ENCODE measurements at regions not wholly inside any gene's neighbourhood (a gene's known extent, or its start where the extent isn't known, plus 50 kb on each side); places are given as distances from the start of the nearest gene placed in this dataset.

GRCh38 chr6:4615891-4616290, 160.3 kb upstream of the CDYL start:
- DNase-seq (ENCODE audit: low spot score) = no peak

- DNase-seq (ENCODE audit: low spot score) = no peak
Observed at GRCh38 chr6:4615231-4615630, 161.0 kb upstream of the CDYL start.

- no peak for DNase-seq (ENCODE audit: low spot score)
Observed at GRCh38 chr6:4614637-4615036, 161.6 kb upstream of the CDYL start.

DNA sequence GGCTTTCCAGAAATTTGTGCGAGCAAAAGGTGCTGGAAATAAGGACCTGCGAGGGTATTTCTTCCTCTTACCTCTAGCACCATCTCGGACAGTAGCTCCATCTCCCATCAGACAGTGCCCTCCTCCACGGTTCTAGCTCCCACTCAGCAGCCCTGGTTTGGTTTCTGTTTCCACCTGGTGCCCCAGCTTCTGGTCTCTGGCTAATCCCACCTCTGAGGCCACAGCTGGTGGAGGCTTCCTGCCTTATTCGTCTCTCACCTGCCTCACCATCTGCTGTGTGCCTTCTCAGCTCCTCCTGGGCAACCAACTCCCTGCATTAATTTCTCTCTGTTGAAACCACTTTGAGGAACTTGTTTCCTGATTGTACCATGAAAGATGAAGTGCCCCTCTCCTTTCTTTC, 162.4 kb upstream of the CDYL start:
- no peak for DNase-seq (ENCODE audit: low spot score)

DNA sequence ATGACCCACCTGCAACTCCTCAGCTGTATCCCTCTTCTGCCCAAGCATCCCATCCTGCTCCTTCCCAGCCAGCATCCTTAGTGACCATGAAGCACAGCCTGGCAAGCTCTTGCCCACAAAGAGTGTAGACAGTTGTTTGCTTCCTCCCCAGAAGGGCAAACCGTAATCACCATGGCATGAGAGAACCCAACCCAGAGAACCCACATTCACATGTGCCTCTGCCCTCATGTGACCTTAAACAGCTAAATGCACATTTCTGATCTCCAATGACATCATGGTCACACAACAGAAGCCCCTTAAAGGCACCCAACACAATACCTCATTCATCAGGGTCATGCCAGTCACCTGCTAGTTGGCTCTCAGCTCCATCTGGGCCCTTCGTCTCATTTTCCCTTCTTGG, 162.8 kb upstream of the CDYL start:
- DNase-seq (ENCODE audit: low spot score) = no peak

GRCh38 chr6:4612636-4613171, 163.5 kb upstream of the CDYL start:
- no peak for DNase-seq (ENCODE audit: low spot score)

- DNase-seq (ENCODE audit: low spot score) = no peak
Observed at GRCh38 chr6:4611429-4612129, 164.6 kb upstream of the CDYL start.

GRCh38 chr6:4610256-4610655, 165.9 kb upstream of the CDYL start:
- no peak for DNase-seq (ENCODE audit: low spot score)

GRCh38 chr6:4608361-4609115, 167.7 kb upstream of the CDYL start:
- no peak for DNase-seq (ENCODE audit: low spot score)

- DNase-seq (ENCODE audit: low spot score) = no peak
Observed at GRCh38 chr6:4607793-4608192, 168.4 kb upstream of the CDYL start.

DNA sequence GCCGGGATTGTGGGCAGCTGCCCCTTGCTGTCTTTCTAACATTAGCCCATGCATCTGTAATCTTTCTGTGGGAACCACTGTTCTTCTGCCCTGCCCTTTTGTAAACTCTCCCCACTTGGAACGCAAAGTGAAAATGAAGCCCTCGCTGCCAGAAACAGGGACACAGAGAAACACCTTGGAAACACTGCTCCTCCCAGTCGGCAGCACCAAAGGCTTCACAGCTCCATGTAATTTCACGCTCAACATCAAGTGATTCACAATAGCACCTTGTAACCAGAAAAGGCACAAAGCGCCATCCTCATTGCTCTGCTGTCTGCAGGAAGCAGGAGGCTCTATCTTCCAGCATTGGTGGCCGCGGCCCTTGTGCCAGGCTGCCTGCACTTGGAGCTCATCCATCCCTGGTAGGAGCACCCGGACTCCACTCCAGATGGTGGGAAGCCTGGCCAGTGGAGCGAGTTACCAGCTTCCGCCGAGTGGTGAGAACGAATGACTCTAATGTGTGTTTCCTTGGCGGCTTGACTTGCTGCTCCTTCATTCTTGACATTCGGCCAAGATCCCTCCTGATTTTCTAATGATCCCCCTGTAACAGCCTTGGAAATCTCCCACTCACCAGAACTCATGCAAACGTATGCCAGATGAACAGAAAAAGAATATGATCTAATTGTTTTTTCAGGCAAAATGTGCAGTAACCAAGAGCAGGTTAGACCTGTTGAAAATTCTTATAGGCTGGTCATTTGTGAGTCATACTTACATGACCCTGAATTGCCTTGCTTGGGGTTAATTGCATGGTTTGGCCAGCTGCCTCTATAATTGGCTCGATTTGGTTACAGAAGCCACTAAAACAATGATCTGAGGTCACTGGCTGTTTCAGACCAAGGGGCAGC, 169.1 kb upstream of the CDYL start:
- DNase-seq (ENCODE audit: low spot score) = no peak

GRCh38 chr6:4606016-4606415, 170.2 kb upstream of the CDYL start:
- no peak for DNase-seq (ENCODE audit: low spot score)

- DNase-seq (ENCODE audit: low spot score) = no peak
Observed at GRCh38 chr6:4603856-4604369, 172.3 kb upstream of the CDYL start.

DNA sequence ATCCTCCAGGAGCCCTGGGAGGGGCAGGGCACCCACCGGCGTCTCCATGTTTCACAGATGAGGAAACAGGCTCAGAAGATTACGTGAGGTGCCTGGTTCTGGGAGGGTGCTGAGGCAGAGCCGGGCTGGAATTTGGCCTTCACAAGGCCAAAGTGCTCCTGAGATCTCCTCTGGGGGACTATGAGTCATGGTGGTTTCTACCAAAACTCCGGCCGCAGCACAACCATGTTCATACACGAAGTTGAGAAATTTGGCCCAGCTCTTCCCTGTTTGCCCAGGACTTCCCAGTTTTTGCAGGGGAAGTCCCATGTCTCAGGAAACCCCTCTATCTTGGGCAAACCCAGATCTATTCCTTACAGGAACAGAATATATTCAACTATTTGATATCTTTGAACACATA, 172.9 kb upstream of the CDYL start:
- no peak for DNase-seq (ENCODE audit: low spot score)

DNA sequence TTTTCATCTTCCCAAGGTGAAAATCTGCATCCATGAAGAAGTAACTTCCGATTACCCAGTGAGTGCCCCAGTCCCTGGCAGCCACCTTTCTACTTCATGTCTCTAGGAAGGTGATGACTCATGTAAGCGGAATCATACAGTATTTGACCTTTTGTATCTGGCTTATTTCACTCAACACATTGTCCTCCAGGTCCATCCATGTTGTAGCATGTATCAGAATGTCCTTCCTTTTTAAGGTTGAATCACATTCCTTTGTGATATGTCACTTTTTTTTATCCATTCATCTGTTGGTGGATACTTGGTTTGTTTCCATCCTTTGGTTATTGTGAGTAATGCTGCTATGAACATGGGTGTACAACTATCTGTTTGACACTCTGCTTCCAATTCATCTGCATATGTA, 176.3 kb upstream of the CDYL start:
- no peak for DNase-seq (ENCODE audit: low spot score)

GRCh38 chr6:4598384-4598995, 177.7 kb upstream of the CDYL start:
- no peak for DNase-seq (ENCODE audit: low spot score)

GRCh38 chr6:4593951-4594350, 182.3 kb upstream of the CDYL start:
- DNase-seq (ENCODE audit: low spot score) = no peak

DNA sequence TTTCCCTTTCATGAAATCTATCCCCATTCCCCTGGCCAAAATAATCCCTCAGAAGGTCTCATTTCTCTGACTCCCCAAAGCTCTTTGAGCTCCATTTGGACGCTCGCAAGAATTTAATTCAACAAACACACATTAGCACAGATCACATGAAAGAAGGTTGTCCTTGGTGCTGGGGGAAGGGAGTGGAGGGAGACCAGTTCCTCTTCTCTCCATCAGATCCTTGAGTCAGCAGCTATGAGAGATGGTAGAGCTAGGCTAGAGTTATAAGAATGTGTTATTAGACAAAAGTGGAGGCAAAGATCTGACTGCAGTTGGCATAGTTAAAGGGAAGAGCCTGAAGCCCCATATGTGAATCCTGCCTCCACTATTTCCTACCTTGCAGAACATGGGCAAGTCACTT, 184.2 kb upstream of the CDYL start:
- no peak for DNase-seq (ENCODE audit: low spot score)

DNA sequence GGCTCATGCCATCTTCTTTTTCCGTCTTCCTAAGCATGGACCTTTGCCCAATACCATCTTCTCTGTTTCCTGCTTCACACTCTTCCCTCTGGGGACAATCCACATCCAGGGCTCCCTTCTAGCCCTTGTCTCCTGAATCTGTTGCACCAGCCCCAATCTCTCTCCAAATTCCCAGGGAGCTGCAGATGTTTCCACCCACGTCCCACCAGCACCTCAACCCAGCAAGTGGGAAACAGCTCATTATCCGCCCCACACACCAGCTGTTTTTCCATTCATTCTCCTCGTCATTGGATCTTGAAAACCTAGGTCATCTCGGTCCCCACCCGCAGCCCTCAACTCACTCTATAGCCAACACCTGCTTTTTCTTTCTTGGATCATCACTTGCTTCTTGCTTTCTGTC, 185.0 kb upstream of the CDYL start:
- DNase-seq (ENCODE audit: low spot score) = no peak

GRCh38 chr6:4589295-4589694, 186.9 kb upstream of the CDYL start:
- no peak for DNase-seq (ENCODE audit: low spot score)

DNA sequence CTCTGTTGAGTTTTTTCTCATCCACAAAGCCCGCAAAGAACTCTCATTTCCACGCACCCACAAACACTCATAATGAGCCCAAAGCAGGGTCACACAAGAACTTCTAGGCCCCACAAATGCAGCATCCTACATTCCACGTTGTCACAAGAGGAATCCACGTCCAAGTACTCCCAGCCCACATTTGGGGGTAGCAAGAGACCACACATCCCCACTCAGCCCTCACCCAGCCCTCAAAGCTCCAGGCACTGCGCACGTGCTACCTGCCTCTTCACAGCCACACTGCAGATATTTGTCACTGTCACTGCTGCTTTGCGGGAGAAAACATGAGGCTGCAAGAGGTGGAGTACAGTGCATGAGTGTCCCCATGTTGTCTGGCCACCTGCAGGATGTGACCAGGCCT, 187.6 kb upstream of the CDYL start:
- DNase-seq (ENCODE audit: low spot score) = no peak

Measured in SK-N-DZ (cell line).